GM12878 (cell line): ENCODE measurements at regions not wholly inside any gene's neighbourhood (a gene's known extent, or its start where the extent isn't known, plus 50 kb on each side); places are given as distances from the start of the nearest gene placed in this dataset.

Experiments used
- ATF3 ChIP-seq: IDR thresholded peaks from 2 replicates; pipeline ENCODE4 v1.6.1; 2011; ENCODE audit warnings: low read depth, mild to moderate bottlenecking, low read length, moderate library complexity, borderline replicate concordance; ENCODE audit errors: extremely low read depth
- BHLHE40 ChIP-seq, 2 experiments: fragments of 450-650 bp in 1 of 2; IDR thresholded peaks; 2 replicates each; pipeline ENCODE4 v1.6.1; 2011 to 2017; ENCODE audit warnings: low read depth in 2 of 2, borderline replicate concordance in 1 of 2, improper control_type of control experiment in 1 of 2, low read length in 1 of 2, mild to moderate bottlenecking in 1 of 2
- CBFB ChIP-seq: IDR thresholded peaks from 2 replicates; pipeline ENCODE4 v1.6.1; 2016; ENCODE audit warnings: antibody characterized with exemption, low read depth
- DPF2 ChIP-seq: fragments of 450-650 bp; IDR thresholded peaks from 2 replicates; pipeline ENCODE4 v1.6.1; 2017; ENCODE audit warnings: mild to moderate bottlenecking
- ESRRA ChIP-seq: IDR thresholded peaks from 2 replicates; pipeline ENCODE4 v1.6.1; 2012; ENCODE audit warnings: mild to moderate bottlenecking, low read length, improper control_type of control experiment
- GABPA ChIP-seq: IDR thresholded peaks from 2 replicates; pipeline ENCODE4 v1.6.1; 2014; ENCODE audit warnings: antibody characterized with exemption, low read depth, mild to moderate bottlenecking, inconsistent platforms
- JUND ChIP-seq: IDR thresholded peaks from 2 replicates; pipeline ENCODE4 v1.6.1; 2012; ENCODE audit warnings: low read depth, mild to moderate bottlenecking, low read length, improper control_type of control experiment, moderate library complexity
- KAT2A ChIP-seq: conservative IDR thresholded peaks from 2 replicates; pipeline ENCODE4 v1.6.1; 2011; ENCODE audit warnings: low read depth, low read length; ENCODE audit not compliant: control insufficient read depth
- MYC ChIP-seq: IDR thresholded peaks from 2 replicates; pipeline ENCODE4 v1.6.1; 2011; ENCODE audit warnings: mild to moderate bottlenecking, low read length, moderate library complexity, inconsistent platforms; ENCODE audit not compliant: insufficient read depth, insufficient replicate concordance, insufficient read length, severe bottlenecking
- NFXL1 ChIP-seq: fragments of 450-650 bp; IDR thresholded peaks from 2 replicates; pipeline ENCODE4 v1.6.1; 2017; ENCODE audit warnings: antibody characterized with exemption, mild to moderate bottlenecking, borderline replicate concordance
- NKRF ChIP-seq: fragments of 450-650 bp; conservative IDR thresholded peaks from 2 replicates; pipeline ENCODE4 v1.6.1; 2017; ENCODE audit warnings: mild to moderate bottlenecking, moderate library complexity
- RELA ChIP-seq: fragments of 450-650 bp; IDR thresholded peaks from 2 replicates; pipeline ENCODE4 v1.8.0; 2014; ENCODE audit warnings: borderline replicate concordance; ENCODE audit not compliant: partially characterized antibody
- SMAD5 ChIP-seq: IDR thresholded peaks from 2 replicates; pipeline ENCODE4 v1.6.1; 2016; ENCODE audit warnings: antibody characterized with exemption, low read depth
- SMC3 ChIP-seq: IDR thresholded peaks from 2 replicates; pipeline ENCODE4 v1.6.1; 2011; ENCODE audit warnings: low read length, improper control_type of control experiment, borderline replicate concordance
- SP1 ChIP-seq: IDR thresholded peaks from one replicate; pipeline ENCODE4 v1.6.1; 2011; ENCODE audit warnings: low read depth, low read length
- SREBF2 ChIP-seq: IDR thresholded peaks from 2 replicates; pipeline ENCODE4 v1.6.1; 2012; ENCODE audit warnings: mild to moderate bottlenecking, low read length
- TF ChIP-seq, protein P1 (sequence below): IDR thresholded peaks from 2 replicates; pipeline ENCODE4 v1.6.1; 2012; ENCODE audit warnings: low read length, inconsistent platforms
- TF ChIP-seq, protein P2 (sequence below): fragments of 450-650 bp; IDR thresholded peaks from 2 replicates; pipeline ENCODE4 v1.6.1; 2017; ENCODE audit warnings: borderline replicate concordance
- TF ChIP-seq, protein P3 (sequence below): fragments of 450-650 bp; IDR thresholded peaks from 2 replicates; pipeline ENCODE4 v1.6.1; 2014; ENCODE audit warnings: mild to moderate bottlenecking
- TF ChIP-seq, protein P4 (sequence below): fragments of 450-650 bp; formaldehyde crosslinking; IDR thresholded peaks from 2 replicates; pipeline ENCODE4 v1.4.0; 2020; ENCODE audit warnings: mild to moderate bottlenecking, moderate library complexity

DNA sequence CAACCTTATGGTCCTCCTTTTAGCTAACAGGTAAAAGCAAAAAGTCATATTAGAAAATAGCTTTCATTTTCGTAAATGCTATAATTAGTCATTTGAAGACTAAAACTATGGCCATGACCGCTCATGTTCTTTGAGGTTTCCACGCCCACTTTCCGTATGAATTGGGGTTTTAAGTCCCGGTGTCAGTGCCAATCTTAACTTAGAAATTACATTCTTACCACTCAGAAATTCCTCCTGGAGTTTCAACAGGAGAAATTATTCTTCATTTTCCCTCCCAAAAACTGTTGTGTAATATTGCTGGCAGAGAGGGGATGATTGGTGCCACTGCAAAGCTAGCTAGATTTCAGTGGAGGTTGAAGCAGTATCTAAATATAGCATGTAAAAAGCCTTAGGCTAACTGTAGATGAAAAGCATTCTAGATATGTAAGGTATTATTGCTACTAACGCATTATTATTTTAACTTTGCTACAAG, 71.0 kb upstream of the MDFIC2 start (continued):
- TF ChIP-seq CBFB, result peak; percentile 75
- no peak for TF ChIP-seq JUND
- TF ChIP-seq, protein P1, sequence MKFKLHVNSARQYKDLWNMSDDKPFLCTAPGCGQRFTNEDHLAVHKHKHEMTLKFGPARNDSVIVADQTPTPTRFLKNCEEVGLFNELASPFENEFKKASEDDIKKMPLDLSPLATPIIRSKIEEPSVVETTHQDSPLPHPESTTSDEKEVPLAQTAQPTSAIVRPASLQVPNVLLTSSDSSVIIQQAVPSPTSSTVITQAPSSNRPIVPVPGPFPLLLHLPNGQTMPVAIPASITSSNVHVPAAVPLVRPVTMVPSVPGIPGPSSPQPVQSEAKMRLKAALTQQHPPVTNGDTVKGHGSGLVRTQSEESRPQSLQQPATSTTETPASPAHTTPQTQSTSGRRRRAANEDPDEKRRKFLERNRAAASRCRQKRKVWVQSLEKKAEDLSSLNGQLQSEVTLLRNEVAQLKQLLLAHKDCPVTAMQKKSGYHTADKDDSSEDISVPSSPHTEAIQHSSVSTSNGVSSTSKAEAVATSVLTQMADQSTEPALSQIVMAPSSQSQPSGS, result peak; percentile 53; the same call in 1 of the 2 replicates
- no peak for TF ChIP-seq NKRF
- no peak for TF ChIP-seq NFXL1
- TF ChIP-seq, protein P2, sequence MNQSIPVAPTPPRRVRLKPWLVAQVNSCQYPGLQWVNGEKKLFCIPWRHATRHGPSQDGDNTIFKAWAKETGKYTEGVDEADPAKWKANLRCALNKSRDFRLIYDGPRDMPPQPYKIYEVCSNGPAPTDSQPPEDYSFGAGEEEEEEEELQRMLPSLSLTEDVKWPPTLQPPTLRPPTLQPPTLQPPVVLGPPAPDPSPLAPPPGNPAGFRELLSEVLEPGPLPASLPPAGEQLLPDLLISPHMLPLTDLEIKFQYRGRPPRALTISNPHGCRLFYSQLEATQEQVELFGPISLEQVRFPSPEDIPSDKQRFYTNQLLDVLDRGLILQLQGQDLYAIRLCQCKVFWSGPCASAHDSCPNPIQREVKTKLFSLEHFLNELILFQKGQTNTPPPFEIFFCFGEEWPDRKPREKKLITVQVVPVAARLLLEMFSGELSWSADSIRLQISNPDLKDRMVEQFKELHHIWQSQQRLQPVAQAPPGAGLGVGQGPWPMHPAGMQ, result no peak
- TF ChIP-seq GABPA, result peak; percentile 31; the same call in 1 of the 2 replicates
- TF ChIP-seq KAT2A, result no peak
- no peak for TF ChIP-seq SMAD5
- TF ChIP-seq, protein P3, sequence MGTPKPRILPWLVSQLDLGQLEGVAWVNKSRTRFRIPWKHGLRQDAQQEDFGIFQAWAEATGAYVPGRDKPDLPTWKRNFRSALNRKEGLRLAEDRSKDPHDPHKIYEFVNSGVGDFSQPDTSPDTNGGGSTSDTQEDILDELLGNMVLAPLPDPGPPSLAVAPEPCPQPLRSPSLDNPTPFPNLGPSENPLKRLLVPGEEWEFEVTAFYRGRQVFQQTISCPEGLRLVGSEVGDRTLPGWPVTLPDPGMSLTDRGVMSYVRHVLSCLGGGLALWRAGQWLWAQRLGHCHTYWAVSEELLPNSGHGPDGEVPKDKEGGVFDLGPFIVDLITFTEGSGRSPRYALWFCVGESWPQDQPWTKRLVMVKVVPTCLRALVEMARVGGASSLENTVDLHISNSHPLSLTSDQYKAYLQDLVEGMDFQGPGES, result no peak
- no peak for TF ChIP-seq MYC
- no peak for TF ChIP-seq SREBF2
- peak; percentile 25 for TF ChIP-seq SP1
- TF ChIP-seq, protein P4, sequence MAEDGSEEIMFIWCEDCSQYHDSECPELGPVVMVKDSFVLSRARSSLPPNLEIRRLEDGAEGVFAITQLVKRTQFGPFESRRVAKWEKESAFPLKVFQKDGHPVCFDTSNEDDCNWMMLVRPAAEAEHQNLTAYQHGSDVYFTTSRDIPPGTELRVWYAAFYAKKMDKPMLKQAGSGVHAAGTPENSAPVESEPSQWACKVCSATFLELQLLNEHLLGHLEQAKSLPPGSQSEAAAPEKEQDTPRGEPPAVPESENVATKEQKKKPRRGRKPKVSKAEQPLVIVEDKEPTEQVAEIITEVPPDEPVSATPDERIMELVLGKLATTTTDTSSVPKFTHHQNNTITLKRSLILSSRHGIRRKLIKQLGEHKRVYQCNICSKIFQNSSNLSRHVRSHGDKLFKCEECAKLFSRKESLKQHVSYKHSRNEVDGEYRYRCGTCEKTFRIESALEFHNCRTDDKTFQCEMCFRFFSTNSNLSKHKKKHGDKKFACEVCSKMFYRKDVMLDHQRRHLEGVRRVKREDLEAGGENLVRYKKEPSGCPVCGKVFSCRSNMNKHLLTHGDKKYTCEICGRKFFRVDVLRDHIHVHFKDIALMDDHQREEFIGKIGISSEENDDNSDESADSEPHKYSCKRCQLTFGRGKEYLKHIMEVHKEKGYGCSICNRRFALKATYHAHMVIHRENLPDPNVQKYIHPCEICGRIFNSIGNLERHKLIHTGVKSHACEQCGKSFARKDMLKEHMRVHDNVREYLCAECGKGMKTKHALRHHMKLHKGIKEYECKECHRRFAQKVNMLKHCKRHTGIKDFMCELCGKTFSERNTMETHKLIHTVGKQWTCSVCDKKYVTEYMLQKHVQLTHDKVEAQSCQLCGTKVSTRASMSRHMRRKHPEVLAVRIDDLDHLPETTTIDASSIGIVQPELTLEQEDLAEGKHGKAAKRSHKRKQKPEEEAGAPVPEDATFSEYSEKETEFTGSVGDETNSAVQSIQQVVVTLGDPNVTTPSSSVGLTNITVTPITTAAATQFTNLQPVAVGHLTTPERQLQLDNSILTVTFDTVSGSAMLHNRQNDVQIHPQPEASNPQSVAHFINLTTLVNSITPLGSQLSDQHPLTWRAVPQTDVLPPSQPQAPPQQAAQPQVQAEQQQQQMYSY (CRISPR knock-in tag), result no peak
- TF ChIP-seq RELA, result no peak
- no peak for TF ChIP-seq ESRRA
- no peak for TF ChIP-seq ATF3
- 0 out of 2 replicates have a peak, but pooled peaks have one; percentile 21 for TF ChIP-seq DPF2
- no peak; a peak in 1 of 4 replicates for TF ChIP-seq BHLHE40 (IDR thresholded peaks at IDR 0.05; ENCODE audit: borderline replicate concordance in 1 of 2, low read depth in 2 of 2, low read length in 1 of 2)
- no peak for TF ChIP-seq SMC3
